Panc1 (cell line): ENCODE measurements at regions not wholly inside any gene's neighbourhood (a gene's known extent, or its start where the extent isn't known, plus 50 kb on each side); places are given as distances from the start of the nearest gene placed in this dataset.

Experiments
- CTCF ChIP-seq: fragments of 450-650 bp; IDR thresholded peaks from 2 replicates; pipeline ENCODE4 v1.5.1; 2017; ENCODE audit warnings: mild to moderate bottlenecking
- POLR2AphosphoS5 ChIP-seq: IDR thresholded peaks from 2 replicates; pipeline ENCODE4 v1.6.1; 2012; ENCODE audit warnings: mild to moderate bottlenecking, low read depth, low read length, moderate library complexity

- TF ChIP-seq CTCF (no peak), POLR2AphosphoS5 (no peak)
These were observed 125.0 kb upstream of the HDGFL1 start for GRCh38 chr6:22444330-22444729.
